ENCODE measurements at regions not wholly inside any gene's neighbourhood (a gene's known extent, or its start where the extent isn't known, plus 50 kb on each side); places are given as distances from the start of the nearest gene placed in this dataset.

GRCh38 chr15:70328679-70329115, 231.0 kb upstream of the TLE3 start:
- DNase-seq (ENCODE audit: low read depth in 2 of 2), result no peak

- DNase-seq (ENCODE audit: low read depth in 2 of 2), result no peak
Measured at GRCh38 chr15:70327856-70328678, 230.3 kb upstream of the TLE3 start.

- no peak for DNase-seq (ENCODE audit: low read depth in 2 of 2)
Measured at GRCh38 chr15:70327328-70327855, 229.7 kb upstream of the TLE3 start.

DNA sequence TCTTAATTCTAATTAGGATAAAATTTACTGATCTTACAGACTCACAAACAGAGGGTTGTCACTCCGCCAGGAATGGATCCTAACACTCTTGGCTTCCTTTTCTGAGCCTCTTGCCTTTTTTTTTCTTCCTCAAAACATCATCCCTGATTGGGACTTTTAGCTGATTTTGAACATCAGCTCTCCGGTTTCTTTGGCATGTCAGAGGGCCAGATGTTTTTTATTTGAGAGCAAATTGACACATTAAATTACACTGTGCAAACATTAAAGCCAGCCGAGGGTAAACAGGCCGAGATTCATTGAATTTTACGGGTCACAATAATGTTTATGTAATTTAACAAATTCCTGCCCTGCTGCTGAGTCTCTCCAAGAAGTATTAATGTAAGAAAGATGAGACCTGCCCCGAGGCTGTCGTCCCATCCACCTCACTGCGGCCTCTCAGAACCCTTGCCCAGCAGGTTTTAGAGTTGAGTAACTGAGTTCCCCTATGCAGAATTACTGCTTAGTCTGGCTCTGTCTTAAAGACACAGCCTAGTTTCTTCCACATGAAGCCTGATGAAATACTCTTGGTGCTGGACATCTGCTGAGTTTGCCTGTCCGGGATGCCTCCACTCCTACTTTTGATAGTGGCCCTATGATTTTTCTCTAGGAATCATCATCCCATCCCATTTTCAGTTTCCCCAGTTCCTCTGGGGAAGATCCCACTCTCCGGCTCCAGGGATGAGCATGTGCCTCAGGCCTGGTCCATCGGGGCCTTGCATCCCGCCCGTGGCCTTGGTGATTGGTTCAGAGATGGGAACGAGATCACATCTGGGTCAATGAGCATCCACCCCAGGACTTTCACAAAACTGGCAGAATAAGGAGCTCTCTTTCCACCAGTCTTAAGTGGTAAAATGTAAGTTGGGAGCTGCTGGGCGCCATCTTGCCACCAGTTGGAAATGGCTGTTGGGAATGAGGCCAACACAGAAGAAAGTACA, 226.6 kb upstream of the TLE3 start:
- DNase-seq (ENCODE audit: low read depth in 2 of 2), result no peak

DNA sequence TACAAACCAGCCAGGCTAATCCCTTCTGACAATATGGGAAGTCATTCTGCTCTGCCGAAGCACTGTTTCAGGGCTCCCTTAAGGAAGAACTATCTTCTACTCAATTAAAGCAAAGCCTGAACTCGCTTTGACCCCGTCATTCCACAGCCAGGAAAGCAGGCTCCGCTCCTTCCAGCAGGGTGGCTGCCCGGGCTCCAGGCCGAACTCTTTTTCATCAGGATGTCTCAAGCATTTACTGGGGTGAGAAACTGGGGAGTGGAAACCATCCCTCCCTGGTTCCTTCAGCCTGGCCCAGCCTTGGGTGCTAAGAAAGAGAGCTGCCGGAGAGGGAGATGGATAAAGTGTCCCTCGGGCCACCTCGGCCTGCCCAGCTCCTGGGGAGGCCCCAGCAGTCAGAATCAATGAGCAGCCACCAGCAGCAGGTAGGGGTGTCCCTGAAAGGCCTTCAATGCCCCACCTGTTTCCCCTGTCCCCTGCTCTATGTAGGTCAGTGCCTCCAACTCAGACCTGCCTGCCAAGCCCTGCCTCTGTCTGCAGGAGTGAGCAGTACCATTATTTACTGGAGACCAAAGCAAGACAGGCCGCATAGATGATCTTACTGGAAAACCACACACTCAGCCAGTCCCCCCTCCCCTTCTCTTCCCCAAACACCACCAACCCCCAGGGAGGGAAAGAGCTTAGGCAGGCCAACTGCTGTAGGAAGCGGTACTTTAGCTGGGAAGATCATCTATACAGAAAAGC, 225.6 kb upstream of the TLE3 start:
- DNase-seq (ENCODE audit: low read depth in 2 of 2), result no peak

DNA sequence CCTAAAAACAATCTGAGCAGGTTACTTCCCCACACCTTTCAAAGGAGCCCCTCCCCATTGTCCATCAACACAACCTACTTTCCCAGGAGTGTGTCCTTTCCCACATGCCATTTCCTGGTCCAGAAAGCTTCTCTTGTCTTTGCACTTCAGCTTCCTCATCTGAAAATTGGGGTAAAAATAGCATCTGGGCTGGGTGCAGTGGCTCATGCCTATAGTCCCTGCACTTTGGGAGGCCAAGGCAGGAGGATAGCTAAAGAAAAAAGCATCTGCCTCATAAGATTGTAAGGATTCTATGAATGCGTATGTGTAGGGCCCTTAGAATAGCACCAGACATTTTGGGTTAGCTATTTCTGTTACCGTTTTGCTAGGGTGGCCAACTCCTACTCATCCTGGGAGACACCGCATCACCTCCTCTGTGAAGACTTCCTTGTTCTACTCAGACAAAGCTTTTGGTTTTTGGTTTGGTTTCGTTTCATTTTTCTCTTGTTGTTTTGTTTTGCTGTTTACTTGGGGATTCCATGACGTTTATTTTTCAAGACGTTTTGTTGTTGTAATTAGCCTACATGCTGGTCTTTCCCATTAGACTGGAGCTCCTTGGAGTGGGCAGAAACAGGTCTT, 224.4 kb upstream of the TLE3 start:
- DNase-seq (ENCODE audit: low read depth in 2 of 2), result no peak

DNA sequence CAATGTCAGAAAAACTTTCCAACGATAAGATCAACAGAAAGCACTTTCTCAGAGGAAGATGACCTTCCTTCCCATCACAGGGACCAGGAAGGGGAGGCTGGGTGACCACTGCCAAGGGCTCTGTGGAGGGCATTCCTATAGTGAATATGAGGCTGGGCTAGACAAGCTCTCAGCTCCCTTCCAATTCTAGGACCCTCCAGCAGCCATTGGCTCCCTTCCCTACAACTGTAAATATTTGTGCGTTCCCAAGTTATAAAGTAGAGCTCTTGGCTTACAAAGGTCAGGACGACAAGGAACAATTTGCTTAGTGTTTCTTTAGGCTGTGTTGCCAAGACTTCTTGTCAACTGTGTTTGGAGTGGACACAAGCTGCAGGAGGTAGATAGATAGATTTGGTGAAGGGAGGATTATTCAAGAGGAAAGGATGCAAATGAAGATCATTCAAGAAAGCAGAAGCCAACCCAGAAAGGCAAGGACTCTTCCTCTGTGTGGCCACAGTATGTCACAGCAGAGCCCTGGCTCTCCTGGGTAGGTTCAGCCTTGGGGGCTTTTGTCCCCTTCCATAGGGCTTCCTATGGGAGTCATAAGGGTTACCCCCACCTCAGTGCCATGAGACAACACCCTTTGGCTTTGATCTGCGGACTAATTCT, 223.6 kb upstream of the TLE3 start:
- no peak for DNase-seq (ENCODE audit: low read depth in 2 of 2)

- DNase-seq (ENCODE audit: low read depth in 2 of 2), result no peak
Measured at GRCh38 chr15:70320482-70320881, 222.8 kb upstream of the TLE3 start.

- DNase-seq (ENCODE audit: low read depth in 2 of 2), result no peak
Measured at GRCh38 chr15:70320077-70320476, 222.4 kb upstream of the TLE3 start.

GRCh38 chr15:70319466-70319865, 221.7 kb upstream of the TLE3 start:
- no peak for DNase-seq (ENCODE audit: low read depth in 2 of 2)

- DNase-seq (ENCODE audit: low read depth in 2 of 2), result no peak
Measured at GRCh38 chr15:70318594-70319465, 221.1 kb upstream of the TLE3 start.

GRCh38 chr15:70316059-70316600, 218.4 kb upstream of the TLE3 start:
- DNase-seq (ENCODE audit: low read depth in 2 of 2), result no peak

- no peak for DNase-seq (ENCODE audit: low read depth in 2 of 2)
Measured at GRCh38 chr15:70315431-70315830, 217.7 kb upstream of the TLE3 start.

DNA sequence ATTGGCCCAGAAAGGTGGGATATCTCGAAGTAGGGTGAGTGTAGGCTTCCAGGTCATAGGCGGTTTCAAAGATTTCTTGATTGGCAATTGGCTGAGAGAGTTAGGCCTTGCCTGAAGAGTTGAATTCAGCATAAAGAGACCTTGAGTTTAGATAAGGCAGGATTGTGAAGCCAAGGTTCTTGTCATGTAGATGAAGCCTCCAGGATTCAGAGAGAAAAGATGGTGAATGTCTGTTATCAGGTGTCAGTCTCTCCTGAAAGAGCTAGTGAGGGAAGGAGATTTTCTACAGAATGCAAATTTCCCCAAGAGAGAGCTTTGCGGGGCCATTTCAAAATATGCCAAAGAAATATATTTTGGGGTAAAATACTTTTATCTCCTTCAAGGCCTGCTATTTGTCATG, 217.0 kb upstream of the TLE3 start:
- DNase-seq (ENCODE audit: low read depth in 2 of 2), result no peak

GRCh38 chr15:70314018-70314354, 216.3 kb upstream of the TLE3 start:
- DNase-seq (ENCODE audit: low read depth in 2 of 2), result no peak

GRCh38 chr15:70313099-70314017, 215.6 kb upstream of the TLE3 start:
- no peak for DNase-seq (ENCODE audit: low read depth in 2 of 2)

- no peak for DNase-seq (ENCODE audit: low read depth in 2 of 2)
Measured at GRCh38 chr15:70311821-70312220, 214.1 kb upstream of the TLE3 start.

DNA sequence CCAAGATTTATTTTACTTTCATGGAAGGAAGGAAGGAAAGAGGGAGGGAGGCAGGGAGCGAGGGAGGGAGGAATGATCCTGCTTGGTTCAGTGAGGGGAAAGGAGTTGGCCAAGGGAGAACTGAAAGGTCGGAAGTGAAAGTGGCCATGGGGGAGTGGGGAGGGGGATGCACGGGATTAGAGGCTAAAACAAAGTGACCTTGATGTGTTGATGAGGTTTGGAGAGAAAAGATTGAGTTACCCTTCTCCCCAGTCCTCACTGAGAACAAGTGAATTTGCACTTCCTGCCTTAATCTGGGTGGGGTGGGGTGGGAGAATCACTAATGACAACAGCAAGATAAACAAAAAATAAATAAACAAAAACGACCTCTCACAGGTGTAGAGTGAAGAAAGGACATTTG, 212.0 kb upstream of the TLE3 start:
- no peak for DNase-seq (ENCODE audit: low read depth in 2 of 2)
